ENCODE measurements at regions not wholly inside any gene's neighbourhood (a gene's known extent, or its start where the extent isn't known, plus 50 kb on each side); places are given as distances from the start of the nearest gene placed in this dataset.

GRCh38 chr10:3623746-3624145 is 161.3 kb downstream of the KLF6 start:
- TF ChIP-seq EZH2phosphoT487 (IDR thresholded peaks at IDR 0.05; ENCODE audit: borderline replicate concordance, low read length) (no peak), CTCF (conservative IDR thresholded peaks at IDR 0.05; ENCODE audit: low read depth, low read length) (no peak)

Measured in PC-3 (cell line).